ENCODE measurements at regions not wholly inside any gene's neighbourhood (a gene's known extent, or its start where the extent isn't known, plus 50 kb on each side); places are given as distances from the start of the nearest gene placed in this dataset.

GRCh38 chr7:106520962-106521514 lies 139.9 kb downstream of the CCDC71L start:
- no peak for TF ChIP-seq POLR2A (IDR thresholded peaks at IDR 0.05)
- TF ChIP-seq CTCF (IDR thresholded peaks at IDR 0.05) = no peak
- intact Hi-C loops (cut with DNase I) = no loop called here
- ATAC-seq (no peak), DNase-seq (no peak)
- Histone ChIP-seq H3K36me3 (no peaks in the 10 kb centered on the region), H3K9me3 (no peaks in the 10 kb centered on the region), H3K27ac (no peak overlapping the region), H3K4me3 (no peak overlapping the region), H3K4me1 (no peaks in the 10 kb centered on the region), H3K27me3 (peaks cover 0 to 11% (median 0%) of the 10 kb centered on the region in 9 donors)
- 66 to 72% (median 70%) methylated on average over 4 of the region's 4 CpGs for WGBS, 4 donors

- no peaks in the 10 kb centered on the region for H3K9me3 ChIP-seq
- peaks cover 0 to 11% (median 0%) of the 10 kb centered on the region in 9 donors for H3K27me3 ChIP-seq
- H3K27ac ChIP-seq = no peak overlapping the region
- 51 to 71% (median 58%) methylated on average over 6 of the region's 6 CpGs for WGBS, 4 donors
- no peak for TF ChIP-seq POLR2A (IDR thresholded peaks at IDR 0.05)
- TF ChIP-seq CTCF (IDR thresholded peaks at IDR 0.05) = no peak
- H3K4me1 ChIP-seq = no peaks in the 10 kb centered on the region
- DNase-seq = peak in 1 of 5 donors; percentile 25
- H3K4me3 ChIP-seq = no peak overlapping the region
- intact Hi-C loops (cut with DNase I) = no loop called here
- no peaks in the 10 kb centered on the region for H3K36me3 ChIP-seq
- no peak for ATAC-seq
Measured at GRCh38 chr7:106518967-106519366, 142.0 kb downstream of the CCDC71L start.

GRCh38 chr7:106518239-106518638 lies 142.7 kb downstream of the CCDC71L start:
- no peaks in the 10 kb centered on the region for H3K4me1 ChIP-seq
- peaks cover 0 to 11% (median 0%) of the 10 kb centered on the region in 9 donors for H3K27me3 ChIP-seq
- intact Hi-C loops (cut with DNase I) = no loop called here
- TF ChIP-seq POLR2A (IDR thresholded peaks at IDR 0.05) (no peak), CTCF (IDR thresholded peaks at IDR 0.05) (no peak)
- no peaks in the 10 kb centered on the region for H3K36me3 ChIP-seq
- DNase-seq (no peak), ATAC-seq (no peak)
- H3K9me3 ChIP-seq = no peaks in the 10 kb centered on the region
- no peak overlapping the region for H3K4me3 ChIP-seq
- no peak overlapping the region for H3K27ac ChIP-seq

- TF ChIP-seq POLR2A (IDR thresholded peaks at IDR 0.05) (no peak), CTCF (IDR thresholded peaks at IDR 0.05) (no peak)
- WGBS, 4 donors = 64 to 78% (median 75%) methylated on average over 4 of the region's 4 CpGs
- intact Hi-C loops (cut with DNase I) = no loop called here
- Histone ChIP-seq H3K4me1 (no peaks in the 10 kb centered on the region), H3K27me3 (peaks cover 0 to 11% (median 0%) of the 10 kb centered on the region in 9 donors), H3K27ac (no peak overlapping the region), H3K4me3 (no peak overlapping the region), H3K9me3 (no peaks in the 10 kb centered on the region), H3K36me3 (no peaks in the 10 kb centered on the region)
- no peak for ATAC-seq
- DNase-seq = no peak
Measured at GRCh38 chr7:106517508-106517907, 143.4 kb downstream of the CCDC71L start.
